GM21390 (cell line): ENCODE measurements at regions not wholly inside any gene's neighbourhood (a gene's known extent, or its start where the extent isn't known, plus 50 kb on each side); places are given as distances from the start of the nearest gene placed in this dataset.
A peak's percentile ranks its signal among the peaks of the same experiment; 100 is the strongest.

Experiments used
- ATAC-seq: cut with Tn5 transposase; IDR thresholded peaks from one replicate; pipeline ENCODE4 v1.9.1; 2021; ENCODE audit not compliant: unreplicated experiment

DNA sequence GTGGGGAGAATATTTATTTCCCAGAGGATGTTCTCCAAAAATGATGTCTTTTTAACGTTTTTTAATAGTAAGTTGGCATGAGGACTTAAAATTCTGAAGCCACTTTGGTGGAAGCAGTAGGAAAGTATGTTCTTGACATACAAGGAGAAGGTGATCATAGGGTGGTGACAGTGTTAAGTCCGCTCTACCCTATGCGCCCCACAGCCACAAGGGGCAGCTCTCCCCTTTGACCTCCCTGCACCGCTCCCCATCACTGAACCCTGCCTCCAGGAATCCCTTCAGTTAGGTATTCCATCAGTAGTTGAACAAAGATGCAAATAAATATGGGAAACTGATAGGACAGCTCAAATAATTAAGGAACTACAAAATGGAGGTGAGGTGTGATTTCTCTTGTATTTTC is 111.4 kb downstream of the PLEKHG1 start:
- no peak for ATAC-seq

DNA sequence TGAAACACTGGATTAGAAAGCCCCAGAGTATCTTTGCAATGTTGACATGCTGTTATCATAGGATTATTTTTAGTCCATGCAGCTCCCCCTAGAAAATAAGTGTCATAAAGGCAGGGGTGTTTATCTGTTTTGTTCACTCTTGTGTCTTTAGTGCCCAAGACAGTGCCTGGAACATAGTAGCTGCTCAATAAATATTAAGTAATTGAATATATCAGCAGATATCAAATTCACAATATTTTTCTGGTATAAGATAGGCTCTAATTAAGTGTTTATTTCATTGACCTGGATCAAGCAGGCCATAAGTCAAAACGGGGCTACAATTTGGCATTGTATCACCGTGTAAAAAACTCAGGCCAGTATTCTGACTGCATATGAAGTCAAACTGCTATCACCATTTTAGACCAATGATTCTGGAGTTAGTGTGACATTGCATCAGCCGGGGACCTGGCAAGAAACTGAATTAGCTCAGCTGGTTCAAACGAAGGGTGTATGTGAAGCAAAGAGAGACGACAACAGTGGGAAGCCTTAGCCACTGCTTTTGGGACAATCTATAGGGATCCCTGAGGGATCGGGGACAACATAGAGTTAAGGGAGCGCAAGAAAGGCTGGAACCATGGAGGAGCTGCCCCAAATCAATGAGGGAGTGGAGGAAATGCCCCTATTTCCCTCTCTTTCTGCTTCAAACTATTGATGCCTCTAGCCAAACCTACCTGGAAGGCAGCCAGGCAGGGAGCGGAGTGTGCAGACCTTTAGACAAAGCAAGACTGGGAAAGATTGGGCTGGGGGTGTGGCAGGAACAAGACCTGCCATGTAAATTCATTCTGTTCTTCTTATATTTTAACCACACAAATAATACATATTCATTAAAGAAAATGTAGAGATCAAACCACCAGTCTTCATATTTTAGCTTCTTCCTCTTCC is 112.2 kb downstream of the PLEKHG1 start:
- ATAC-seq = no peak

- ATAC-seq = no peak
Measured at GRCh38 chr6:150712505-150713252, 113.0 kb downstream of the PLEKHG1 start.

- no peak for ATAC-seq
Measured at GRCh38 chr6:150713487-150713886, 113.8 kb downstream of the PLEKHG1 start.

GRCh38 chr6:150713931-150714330 is 114.2 kb downstream of the PLEKHG1 start:
- no peak for ATAC-seq

DNA sequence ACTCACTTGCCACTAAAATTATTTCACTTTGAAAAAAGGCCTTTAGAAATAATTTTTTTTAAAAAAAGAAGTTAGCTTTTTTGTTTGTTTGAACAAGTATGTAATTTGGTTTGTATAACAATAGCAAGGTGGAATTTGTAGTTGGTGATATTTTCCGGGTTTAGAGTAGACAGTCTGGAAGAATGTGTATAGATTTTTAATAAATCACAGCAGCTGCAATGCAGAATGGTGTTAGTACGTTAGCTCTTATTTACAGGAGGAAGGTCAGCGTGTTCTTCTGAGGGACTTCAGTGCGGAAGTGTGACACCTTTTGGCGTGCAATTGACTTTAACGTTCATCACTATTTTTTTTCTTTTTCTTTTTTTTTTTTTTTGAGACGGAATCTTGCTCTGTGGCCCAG is 115.4 kb downstream of the PLEKHG1 start:
- ATAC-seq = no peak

DNA sequence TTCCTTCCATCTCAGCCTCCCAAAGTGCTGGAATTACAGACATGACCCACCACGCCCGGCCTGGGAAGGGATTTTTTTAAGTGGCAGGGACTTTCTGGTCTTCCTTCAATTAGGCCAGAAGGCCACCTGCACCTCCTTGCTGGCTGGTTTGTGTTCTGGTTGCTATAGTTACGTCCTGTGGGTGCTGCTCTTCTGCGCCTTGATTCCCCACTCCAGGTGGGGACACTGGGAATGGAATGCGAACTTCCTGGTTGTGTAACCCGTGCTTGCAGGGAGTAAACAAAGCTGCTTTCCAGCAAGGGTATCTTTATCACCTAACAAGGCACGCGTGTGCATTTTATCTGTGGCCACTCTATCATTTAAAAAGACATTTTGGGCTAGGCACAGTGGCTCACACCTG is 117.7 kb downstream of the PLEKHG1 start:
- ATAC-seq = no peak

DNA sequence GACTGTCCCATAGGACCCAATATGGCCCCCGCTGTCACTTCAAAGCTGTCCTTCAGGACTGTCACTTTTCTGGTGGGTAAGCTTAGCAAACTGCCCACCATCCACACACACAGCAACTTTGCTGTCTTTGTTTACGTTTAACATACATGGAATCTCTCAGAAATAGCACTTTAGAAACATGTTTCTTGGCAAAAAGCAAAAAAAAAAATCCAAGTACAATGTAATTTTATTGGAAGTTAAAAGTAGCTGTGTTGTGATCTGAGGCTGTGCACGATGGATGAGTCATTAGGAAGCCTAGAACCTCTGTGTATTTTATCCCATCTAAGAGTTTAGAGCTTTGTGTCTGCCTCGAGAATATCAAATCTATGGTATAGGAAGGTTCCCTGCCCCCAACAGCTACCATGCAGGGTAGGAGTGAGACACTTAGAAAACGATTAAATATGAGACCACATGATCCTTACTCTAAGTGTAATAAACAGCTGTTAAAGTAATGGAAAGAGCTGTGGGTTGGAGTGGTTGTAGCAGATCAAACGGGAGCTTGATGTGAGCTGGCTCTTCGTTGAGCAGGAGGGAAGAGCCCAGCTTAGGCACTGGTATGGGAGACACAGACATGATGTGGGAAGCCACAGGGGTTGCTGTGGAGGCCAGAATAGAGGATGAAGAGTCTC is 119.5 kb downstream of the PLEKHG1 start:
- no peak for ATAC-seq

GRCh38 chr6:150719831-150720230 is 120.1 kb downstream of the PLEKHG1 start:
- no peak for ATAC-seq

DNA sequence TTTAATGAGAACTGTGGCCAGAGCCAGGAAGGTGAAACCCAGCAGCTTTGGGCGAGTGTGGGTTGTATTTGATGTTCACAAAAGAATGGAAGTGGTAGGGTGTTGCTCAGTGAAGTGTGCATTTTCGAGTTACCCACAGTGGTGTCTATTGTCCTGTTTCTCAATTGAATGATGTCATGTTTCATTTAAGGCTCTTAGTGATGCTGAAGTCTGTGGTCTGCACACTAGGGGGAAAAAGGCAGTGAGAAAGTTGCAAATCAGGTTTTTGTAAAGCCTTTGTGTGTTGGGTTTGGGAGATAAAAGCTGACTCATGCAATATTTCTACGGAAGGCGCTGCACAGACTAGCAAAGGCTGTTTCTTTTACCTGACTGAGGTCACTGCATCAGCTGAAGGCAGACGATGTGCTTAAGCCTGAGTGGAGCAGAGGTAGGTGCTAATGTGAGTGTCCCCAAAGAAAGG is 121.1 kb downstream of the PLEKHG1 start:
- ATAC-seq = peak; percentile 98

DNA sequence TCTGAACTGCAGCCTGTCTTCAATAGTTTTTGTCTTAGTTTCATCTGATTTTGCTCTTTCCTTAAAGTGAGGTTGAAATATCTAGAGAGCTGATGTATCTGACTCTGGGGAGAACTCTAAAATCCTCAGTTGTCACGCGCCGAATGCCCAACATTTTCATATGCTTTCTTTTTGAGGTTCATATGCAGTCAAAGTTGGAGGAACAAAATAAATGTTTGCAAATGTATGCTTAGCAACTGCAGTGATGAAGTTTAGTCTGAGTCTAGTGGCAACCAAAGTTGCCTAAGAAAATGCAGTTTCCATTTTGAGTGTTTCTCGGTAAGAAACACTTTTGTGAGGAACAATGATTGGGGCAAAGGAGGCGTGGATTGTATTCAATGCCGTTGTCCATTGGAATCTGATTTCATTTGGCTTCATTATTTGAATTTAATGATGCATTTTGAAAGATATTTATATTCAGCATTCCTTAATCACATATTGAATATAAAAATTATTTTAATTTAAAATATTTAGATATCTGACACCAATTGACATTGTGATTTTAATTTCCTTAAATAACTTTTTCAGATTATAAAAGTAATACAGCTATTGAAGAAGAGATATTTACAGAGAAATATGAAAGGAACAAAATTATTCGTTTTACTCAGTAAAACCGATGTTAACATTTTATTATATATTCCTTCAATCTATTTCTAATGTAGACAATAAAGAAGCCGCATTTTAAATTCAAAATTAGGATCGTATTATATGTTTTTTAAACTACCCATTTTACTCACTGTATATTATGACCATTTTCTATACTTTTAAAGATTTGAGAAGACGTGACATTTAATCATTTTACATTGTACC is 122.0 kb downstream of the PLEKHG1 start:
- ATAC-seq = no peak

DNA sequence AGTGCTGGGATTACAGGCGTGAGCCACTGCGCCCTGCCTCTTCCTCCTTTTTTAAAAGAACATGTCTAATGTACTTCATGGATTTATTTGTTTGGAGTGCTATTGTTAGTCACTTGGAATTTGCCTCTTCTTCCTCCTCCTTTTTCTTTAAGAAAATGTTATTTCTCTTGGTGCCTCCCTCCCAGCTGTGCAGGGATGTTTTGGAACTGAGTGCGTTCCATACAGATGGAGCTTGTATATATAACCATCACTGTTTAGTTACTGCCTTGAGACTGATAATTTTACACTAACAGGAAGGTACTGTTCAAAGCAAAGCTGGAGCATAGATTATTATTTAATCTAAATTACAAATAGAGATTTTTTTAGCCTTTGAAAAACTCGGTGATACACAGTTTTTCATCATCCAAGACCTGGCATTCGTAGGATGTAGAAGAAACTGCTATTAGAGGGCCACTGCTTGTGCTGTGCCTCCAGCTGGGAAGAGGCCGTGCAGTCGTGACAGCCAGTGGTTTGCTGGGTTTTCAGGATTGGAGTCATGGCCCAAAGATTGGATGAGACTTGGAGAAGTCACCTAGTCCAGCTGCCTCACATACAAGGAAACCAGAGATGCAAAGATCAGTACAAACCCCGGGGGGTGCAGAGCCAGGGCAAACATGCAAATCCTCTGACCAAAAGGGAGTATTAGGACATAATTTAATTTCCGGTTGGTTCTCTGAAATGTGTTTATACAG is 123.1 kb downstream of the PLEKHG1 start:
- ATAC-seq = no peak

GRCh38 chr6:150723345-150723658 is 123.6 kb downstream of the PLEKHG1 start:
- ATAC-seq = no peak

DNA sequence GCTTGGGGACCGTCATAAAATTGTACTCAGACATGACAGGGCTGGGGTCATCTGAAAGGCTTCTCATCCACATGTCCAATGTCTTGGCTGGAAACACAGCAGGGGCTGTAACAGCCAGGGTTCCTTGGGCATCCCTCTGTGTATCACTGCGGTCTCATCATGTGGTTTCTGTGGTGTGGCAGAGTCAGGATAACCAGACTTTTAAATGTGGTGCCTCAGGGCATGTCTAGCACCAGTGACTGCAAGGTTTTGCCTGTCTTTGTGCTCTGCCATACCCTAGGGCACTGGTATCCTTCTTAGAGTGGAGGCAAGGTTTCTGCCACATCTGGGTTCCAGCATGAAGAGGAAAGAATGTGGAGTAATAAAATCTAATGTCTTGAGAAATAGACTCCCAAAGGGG is 124.2 kb downstream of the PLEKHG1 start:
- no peak for ATAC-seq

GRCh38 chr6:150725795-150726194 is 126.1 kb downstream of the PLEKHG1 start:
- no peak for ATAC-seq

- ATAC-seq = no peak
Measured at GRCh38 chr6:150729188-150729748, 129.6 kb downstream of the PLEKHG1 start.

DNA sequence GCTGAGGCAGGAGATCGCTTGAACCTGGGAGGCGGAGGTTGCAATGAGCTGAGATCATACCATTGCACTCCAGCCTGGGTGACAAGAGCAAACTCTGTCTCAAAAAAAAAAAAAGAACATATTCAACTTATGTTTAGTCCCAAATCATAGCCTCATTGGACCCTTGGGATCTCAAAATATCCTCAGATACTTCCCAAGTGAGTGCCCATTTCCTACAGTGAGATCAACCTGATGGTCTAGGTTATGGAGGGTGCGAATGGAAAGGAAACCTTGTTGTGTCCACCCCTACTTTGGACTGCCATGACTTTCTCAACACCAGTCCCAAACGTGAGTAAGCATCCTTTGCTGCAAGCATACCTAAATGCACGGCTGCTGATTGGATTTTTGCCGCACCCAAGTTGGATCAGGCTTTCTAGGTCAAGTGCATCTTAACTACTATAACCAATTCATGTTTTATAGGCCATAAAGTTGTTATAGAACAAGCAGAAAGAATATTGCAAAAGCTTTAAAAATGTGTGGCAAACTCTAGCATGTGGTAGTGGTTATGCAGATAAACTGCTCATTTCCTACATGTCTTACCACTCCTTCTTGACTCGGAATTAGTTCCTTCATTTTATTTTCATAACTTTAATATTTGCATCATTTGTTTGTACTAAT is 131.2 kb downstream of the PLEKHG1 start:
- ATAC-seq = no peak

DNA sequence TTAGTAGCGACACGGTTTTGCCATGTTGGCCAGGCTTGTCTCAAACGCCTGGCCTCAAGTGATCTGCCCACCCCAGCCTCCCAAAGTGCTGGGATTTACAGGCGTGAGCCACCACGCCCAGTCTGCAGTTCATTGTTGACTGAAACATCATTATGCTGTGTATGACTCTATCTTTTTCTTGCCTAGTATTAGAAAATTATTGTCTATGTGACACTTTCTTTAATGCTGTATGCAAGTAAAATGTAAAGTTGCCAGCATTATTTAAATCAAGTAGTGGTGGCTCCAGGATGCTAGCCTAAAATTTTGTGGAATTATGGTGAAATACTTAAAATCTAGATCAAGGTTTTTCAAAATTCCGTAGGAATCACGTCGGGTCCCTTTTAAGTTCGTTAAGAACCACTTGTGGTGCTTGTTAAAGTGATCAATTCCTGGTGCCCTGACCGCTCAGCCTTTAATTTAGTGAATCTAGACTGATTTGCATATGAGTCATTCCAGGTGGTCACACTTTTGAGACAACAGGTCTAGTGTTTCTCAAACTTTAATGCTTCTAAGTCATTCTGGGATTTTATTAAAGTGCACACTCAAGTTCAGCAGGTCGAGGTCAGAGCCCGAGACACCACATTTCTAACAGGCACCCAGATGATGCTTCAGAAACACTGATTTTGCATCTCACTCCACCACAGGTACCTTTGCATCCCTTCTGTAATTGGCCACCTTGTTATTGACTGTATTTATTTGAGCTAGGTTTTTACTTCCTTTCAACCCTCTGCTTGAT is 132.6 kb upstream of the MTHFD1L start:
- ATAC-seq = peak; percentile 73

DNA sequence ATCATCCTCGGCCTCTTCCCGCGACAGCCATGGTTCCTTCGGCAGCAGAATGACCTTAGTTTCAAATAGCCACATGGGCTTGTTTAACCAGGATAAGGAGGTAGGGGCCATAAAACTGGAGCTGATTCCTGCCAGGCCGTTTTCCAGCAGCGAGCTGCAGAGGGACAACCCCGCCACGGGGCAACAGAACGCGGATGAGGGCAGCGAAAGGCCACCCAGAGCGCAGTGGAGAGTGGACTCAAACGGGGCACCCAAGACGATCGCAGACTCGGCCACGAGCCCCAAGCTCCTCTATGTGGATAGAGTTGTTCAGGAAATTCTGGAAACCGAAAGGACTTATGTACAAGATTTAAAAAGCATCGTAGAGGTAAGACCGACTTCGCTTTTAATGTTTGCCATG is 131.8 kb upstream of the MTHFD1L start:
- no peak for ATAC-seq
